ENCODE measurements at regions not wholly inside any gene's neighbourhood (a gene's known extent, or its start where the extent isn't known, plus 50 kb on each side); places are given as distances from the start of the nearest gene placed in this dataset.
"Not testable (repeated sequence)": the region's sequence is repeated elsewhere in the genome, so short reads cannot be mapped to it uniquely, and the experiment has no call there.

DNA sequence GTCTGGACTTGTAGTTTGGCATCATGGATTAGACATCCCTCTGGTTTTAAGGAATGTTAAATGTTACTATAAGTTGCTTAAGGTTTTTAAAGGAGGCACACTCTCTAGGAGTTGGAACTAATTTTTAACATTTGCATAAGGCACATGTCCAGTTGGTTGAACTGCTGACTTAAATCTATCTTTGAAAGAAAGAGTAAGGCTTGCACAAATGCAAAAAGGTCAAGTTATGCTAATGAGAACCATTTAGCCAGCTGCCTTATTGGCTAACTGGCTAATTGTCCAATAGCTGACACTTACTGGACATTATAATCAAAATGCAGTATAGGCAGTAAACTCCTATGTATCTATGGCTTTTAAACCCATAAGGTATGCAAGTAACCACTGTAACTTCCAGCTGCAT, 206.1 kb upstream of the TTC29 start:
- no peak for DNase-seq (ENCODE audit: low read depth in 1 of 2, low spot score in 1 of 2)

DNA sequence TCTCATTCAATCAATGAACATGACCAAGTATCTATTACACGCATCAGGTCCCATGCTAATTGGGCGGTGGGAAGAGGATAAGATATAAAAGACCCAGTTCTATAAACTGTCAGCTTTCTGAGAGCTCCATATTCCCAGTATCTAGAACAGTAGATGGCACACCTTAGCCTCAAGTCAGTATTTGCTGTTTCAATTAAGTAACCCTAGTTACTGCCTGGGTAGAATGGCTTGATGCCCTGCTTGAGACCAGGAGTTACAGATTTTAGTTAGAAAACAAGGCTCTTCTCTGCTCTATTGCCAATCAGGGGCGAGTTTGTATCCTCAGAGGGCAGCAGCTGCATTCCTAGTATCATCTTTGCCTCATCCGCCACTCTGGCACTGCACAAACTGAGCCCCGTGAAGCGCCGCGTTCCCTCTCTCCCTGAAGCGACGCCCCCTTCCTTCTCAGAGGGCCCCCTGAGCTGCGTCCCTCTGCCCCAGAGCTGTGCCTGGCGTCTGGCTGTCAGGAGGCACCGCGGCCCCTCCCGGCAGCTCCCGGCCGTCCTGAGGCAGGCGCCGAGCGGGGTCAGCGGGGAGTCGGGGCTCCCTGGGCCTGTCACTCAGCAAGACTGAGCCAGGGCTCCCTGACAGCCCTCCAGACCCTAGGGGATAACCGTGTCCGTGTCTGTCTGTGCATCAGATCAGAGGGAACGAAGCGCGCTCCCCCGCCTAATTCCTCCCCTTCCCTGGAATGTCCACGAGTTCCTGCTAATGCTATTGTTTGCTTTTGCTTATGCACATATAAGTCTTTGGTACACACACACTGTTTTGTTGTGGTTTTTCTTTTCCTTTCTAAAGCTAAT, 212.4 kb upstream of the TTC29 start:
- no peak for DNase-seq (ENCODE audit: low read depth in 1 of 2, low spot score in 1 of 2)

DNA sequence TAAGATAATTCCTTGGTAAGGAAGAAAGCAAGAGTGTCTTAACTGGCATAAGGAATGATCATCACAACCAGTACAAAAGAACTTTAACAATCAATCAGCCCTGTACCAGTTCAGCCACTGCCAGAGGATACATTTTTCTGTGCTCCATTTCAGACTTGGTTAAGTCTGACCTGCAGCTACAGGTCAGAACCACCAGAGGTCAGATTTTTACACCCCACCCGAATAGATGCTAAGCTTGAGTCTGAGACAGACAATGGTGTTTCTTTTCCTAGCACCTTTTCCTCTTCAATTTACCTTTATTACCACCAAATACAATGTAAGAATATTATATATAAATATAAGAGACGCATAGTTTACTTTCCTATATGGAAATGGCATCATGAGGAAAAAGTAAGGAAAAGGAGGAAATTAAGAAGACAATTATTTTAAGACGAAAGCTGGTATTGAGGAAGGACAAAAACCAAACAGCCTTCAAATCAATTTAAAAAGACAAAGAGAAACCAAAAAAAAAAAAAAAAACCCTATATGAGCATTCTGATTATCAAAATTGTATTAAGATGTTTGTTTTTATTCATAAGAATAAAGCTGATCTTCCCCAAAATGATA, 215.3 kb upstream of the TTC29 start:
- DNase-seq (ENCODE audit: low read depth in 1 of 2, low spot score in 1 of 2), result no peak

DNA sequence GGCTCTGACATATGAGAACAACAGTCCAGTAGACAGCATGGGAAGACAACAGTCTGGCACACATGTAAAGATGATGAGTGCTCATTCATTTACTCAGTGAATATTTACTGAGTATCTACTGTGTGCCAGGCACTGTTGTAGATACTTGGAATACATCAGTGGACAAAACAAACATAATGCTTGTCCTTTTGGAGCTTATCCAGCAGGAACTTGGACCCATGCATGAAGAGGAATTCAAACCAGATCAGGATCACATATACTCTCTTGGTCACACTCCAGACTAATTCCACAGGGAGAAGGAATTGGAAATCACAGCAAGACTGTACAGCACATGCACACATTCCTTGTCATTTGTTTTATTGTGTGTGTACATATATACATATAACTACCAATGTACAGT, 217.6 kb upstream of the TTC29 start:
- DNase-seq (ENCODE audit: low read depth in 1 of 2, low spot score in 1 of 2), result no peak

DNA sequence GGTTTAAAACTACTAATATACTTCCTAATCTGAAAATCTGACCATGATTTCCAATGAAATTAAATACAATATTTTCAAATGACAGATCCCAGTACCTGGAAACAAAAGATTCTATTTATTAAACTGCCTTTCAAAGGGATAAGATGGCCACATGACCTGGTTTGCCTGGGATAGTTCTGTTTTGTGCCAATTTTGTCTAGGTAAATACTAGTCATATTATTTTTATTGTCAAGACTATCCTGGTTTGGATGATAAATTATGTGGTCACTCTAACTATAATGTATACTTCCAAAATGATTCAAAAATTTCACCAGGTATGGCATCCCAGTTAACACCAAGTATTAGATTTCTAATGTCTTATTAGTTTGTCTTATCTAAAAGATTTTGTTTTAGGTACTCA, 222.5 kb upstream of the TTC29 start:
- DNase-seq (ENCODE audit: low read depth in 1 of 2, low spot score in 1 of 2), result not testable (repeated sequence)

DNA sequence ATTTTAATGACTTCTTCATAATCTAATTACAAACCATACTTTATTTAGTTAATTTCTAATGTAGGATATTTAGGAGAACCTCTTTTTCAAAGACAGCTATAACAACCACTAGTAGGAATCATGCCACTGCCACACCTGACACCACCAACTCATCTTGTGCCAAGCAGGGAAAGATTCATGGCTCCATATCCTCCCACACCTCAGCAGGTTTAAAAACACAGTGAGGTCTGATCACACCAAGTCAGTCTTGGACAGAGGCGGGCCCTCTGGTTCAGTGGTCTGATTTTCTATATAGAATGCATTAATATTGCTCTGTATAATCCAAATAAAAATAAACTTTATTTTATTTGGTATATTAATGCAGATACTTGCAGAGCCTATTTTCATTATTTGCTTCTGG, 227.7 kb upstream of the TTC29 start:
- no peak for DNase-seq (ENCODE audit: low read depth in 1 of 2, low spot score in 1 of 2)

DNA sequence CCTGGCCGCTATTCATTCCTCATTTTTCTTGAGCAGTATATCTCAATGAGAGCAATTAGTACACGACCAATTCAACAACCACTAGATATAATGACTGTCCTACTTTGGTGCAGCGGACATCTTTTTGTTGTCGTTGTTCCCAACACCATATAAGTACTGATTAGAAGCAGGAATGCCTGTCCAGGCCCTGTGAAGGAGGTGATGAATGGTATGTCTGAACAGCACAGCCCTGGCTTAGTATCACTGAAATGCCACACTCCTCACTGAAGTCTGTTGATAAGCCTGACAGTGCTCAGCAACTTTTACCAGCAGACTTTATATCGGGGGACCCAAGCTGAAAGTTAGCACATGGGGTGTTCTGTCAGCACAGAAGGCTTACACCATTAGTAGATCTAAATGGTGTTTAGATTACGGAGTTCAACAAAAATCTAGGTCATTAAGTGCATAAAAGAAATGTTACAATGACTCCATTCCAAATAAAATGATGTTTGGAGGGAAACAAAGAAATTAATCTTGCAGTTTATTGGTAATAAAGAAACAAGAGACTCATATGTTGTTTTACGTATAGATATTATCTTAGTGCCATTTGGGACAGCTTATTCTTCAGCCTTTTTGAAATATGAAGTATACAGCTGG, 228.3 kb upstream of the TTC29 start:
- DNase-seq (ENCODE audit: low read depth in 1 of 2, low spot score in 1 of 2), result no peak

DNA sequence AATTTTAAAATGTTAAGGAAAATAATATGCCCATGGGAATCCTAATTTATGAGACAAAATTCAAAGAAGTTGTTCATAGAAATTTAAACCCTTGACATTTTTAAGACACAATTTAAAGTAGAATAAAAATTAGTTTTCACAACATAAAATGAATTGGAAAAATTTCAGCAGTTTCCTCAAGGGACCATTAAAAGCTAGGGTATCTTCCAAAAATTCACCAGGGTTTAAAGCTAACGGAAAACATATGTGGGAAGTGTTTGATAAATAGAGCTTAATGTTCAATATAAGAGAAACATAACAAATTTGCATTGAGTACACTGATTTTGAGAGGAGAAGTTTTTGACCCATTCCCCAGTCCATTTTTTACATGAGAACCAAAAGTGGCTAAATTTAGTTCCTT, 228.9 kb upstream of the TTC29 start:
- no peak for DNase-seq (ENCODE audit: low read depth in 1 of 2, low spot score in 1 of 2)

DNA sequence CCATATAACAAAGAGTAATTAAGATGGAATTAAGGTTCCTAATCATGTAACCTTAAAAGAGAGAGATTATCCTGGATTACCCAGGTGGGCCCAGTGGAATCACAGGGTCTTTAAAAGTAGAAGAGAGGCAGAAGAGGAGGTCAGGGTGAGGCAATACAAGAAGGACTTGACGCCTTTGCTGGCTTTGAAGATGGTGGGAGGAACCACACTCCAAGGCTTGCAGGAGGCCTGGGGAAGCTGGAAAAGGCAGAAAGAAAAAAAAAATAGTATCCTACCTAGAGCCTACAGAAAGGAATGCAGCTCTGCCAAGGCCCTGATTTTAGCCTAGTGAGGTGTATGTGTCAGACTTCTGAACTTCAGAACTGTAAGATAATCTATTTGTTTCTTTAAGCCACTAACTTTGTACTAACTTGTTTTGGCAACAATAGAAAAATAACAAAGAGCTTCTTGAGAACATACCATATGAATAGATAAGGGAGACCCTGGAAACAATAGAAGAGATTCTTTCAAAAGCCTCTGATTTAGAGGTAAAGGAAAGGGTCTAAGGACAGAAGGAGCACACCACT, 229.9 kb upstream of the TTC29 start:
- no peak for DNase-seq (ENCODE audit: low read depth in 1 of 2, low spot score in 1 of 2)

DNA sequence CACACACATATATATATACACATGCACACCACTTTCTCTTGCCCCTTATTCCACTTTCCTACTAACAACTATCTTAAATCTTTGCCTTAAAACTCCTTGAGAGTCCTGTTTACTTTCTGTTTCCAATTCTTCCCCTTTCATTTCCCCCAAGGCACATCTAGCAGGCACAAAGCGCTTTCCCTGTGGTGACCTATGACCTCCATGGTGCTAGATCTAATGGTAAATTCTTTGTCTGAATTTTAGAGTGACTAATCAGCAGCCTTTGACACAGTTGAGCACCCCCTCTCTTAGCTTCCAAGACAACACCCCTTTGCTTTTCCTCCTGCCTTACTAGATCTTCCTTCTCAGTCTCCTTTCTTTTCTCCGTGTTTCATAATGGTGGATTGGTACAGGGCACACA, 236.4 kb upstream of the TTC29 start:
- no peak for DNase-seq (ENCODE audit: low read depth in 1 of 2, low spot score in 1 of 2)

DNA sequence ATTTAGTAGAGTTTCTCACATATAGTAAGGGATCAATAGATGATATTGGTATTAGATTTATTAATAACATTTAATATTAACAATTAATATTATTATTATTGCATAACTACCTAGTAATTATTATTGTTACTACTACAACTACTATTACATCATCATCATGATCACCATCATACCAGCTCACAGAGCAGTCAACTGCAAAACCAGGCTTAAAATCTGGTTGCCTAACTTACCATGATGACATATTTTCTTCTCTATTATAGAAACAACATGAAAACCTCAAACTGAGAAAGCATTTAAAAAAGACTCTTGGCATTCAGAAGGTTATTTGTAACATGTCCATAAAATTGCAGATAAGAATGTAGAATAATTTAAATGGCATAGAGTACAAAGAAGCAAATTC, 247.0 kb upstream of the TTC29 start:
- DNase-seq (ENCODE audit: low read depth in 1 of 2, low spot score in 1 of 2), result no peak

DNA sequence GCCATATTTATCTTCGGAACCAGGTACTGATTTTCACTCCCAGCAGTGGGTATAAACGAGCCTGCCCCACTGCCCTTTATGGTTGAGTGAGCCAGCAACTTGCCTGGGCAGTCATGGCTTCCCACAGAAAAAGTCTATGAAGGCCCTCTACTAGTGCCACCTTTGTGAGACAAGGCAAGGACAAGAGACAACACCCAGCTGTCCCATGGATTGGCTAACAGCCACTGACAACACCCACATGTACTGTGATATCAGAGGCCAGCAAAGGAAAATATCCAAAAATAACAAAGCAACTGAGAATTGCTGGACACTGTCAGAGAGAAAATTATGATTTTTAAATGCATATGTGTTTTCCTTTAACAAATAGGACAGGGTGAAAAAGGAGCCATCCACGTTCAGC, 248.4 kb upstream of the TTC29 start:
- no peak for DNase-seq (ENCODE audit: low read depth in 1 of 2, low spot score in 1 of 2)

DNA sequence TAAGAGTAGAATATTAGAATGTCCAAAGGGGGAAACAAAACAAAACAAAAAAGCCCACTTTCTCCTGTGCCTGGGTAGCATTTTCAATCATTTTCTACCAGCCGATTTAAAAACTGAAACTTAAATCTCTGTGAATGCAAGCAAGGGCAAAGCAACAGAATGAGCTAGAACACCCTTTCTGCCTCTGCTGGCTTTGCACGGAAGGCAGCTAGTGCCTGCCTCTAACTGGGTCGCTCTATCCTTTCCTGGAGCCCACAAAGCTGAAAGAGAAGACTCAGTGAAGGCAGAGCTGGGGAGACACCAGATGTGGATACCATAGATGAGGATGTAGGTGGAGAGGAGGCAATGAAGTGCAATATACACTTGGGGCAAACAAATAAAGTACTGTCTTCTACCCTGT, 248.9 kb upstream of the TTC29 start:
- DNase-seq (ENCODE audit: low read depth in 1 of 2, low spot score in 1 of 2), result no peak

DNA sequence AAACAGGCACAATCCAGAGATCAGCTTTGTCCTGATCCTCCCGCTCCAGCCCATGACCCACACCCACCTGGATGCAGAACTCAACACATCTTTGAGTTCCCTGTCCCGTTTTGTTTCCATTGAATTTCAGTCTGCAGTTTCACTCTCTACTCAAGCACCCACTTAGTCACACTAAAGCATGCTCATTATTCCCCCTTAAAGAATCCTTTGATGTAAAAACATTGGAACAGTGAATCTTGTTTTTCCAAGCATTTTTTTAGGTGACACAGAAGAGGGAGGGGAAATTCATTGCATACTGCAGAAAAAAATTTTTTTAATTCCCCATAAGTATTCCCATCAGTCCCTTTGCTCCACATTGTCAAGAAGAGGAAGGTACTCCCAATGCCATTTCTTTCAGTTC, 249.7 kb upstream of the TTC29 start:
- DNase-seq (ENCODE audit: low read depth in 1 of 2, low spot score in 1 of 2), result no peak

DNA sequence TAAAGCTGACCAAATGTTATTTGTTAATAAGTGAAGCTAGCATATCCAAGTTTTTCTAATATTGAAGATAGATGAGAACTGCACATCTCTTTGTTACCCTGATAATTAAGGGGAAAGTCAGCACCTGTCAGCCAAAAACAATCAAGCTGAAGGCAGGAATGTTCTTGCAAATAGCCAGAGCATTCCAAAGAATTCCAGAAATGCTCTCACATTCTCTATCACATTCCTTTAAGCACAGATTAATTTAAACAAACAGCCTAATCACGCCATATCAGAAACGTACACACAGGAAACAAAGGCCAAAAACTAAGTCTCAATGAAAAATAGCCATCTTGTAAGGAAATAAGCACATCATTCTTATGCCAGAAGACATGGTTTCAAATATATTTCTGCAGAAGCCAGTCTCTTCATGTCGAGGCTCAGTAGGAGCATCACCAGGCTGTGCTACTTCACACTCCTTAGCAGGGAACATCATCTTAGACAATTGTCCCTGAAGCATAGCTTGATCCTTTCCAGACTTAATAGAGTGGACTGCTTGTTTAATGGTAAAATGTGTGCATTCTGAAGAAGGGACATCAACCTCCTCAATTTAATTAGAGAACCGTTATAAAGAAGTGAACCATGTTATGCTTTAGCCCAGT, 252.9 kb upstream of the TTC29 start:
- DNase-seq (ENCODE audit: low read depth in 1 of 2, low spot score in 1 of 2), result no peak

DNA sequence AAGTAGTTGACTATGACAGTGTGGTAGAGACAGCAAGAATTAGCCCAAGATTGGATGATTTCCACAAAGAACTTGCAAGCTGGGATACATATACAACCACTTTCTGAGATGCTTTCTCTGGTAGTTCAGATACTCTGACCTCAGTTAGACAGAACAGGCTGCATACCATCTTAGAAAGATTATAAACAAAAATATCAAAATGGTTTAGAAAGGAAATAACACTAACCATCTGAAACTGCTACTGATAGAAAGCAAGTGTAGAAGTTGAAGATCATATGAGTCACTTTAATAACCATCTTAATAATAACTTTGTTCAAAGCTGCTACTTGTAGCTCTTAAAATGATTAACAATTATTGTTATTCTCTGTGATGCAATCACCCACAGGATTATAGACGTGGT, 255.4 kb upstream of the TTC29 start:
- no peak for DNase-seq (ENCODE audit: low read depth in 1 of 2, low spot score in 1 of 2)

DNA sequence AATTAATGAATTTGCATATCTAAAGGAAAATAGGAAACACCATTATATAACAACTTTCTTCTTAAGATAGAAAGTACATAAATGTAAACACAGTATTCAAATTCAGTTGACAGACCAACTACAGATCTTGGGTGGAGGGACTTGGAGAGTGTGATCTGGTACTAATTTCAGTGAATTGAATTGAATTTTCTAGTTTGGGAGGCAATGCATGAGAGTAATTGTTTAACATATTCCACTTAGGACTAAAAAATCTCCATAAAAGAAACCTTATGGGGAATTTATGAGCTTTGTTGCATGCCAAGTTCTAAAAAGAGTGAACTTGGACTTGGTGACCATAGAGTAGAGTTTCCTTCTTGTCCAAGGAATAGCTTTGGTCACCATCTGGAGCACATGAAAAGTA, 261.1 kb upstream of the TTC29 start:
- no peak for DNase-seq (ENCODE audit: low read depth in 1 of 2, low spot score in 1 of 2)

DNA sequence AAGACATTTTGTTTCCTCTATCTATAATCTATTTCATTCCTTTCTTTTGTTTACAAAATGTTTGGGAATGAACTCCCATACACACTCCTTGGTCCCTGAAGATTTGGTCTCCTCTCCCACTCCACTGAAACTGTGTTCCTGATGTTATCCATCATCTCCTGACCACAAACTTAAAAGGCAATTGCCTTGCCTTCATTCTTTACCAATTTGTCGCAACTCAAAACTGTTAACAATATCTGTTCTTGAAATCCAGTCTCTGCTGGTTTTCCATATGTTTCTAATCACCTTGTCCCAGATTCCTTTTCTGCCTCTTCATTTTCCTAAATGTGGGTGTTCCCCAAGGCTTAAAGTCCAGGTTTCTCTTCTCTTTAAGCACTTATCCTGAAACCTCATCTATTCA, 262.2 kb upstream of the TTC29 start:
- no peak for DNase-seq (ENCODE audit: low read depth in 1 of 2, low spot score in 1 of 2)

DNA sequence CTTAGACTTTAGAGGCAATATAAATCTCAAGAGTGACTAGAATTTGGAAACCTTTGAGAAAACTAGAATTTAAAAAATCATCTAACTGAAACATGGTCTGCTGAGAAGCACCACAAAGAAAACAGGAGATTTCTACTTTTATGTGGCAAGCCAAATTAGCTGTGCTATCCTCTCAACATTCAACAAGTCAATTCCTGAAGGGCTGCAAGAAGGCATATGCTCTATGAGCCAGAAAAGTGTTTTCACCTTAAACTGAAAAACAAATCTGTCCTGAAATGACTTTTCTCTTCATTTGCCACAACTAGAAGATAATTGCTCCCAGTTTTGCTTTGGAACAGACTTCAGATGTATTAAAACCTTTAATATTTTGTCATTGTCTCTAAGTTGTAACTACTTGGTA, 263.2 kb upstream of the EDNRA start:
- DNase-seq (ENCODE audit: low read depth in 1 of 2, low spot score in 1 of 2), result no peak

DNA sequence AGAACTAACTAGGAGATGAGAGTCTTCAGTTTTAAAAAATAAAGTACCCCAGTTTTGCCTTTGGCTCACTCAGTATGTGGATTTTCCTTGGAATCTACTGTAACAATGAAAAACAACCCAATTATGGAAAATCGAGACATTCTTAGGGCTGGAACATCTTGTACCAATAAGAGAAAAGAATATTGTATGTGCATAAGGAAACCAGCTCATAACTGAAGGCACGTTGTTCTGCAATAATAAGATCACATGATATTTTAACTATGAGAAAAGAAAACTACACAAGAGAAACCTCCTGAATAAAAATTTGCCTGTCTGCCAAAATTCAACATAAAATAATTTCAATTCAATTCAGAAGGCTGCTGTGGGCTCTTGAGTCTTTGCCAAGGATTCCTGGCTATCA, 261.8 kb upstream of the EDNRA start:
- DNase-seq (ENCODE audit: low read depth in 1 of 2, low spot score in 1 of 2), result no peak

DNA sequence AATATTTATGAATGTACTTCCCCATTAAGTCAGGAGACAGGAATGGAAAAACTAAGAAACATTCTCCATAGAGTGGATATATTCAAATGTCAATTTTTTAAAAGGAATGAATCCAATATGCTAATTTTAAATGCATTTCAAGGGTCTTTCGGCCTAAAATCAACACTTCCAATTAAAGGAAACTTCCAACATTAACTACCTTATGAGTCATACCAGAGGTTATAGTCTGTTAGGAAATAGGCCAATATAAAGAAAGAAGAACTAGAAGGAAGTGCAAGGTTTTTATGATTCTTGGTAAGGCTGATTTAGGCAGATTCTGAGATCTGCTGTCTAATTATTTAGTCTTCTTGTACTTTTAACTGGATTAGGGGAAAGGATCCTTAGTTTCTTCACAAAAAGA, 260.1 kb upstream of the EDNRA start:
- DNase-seq (ENCODE audit: low read depth in 1 of 2, low spot score in 1 of 2), result no peak

DNA sequence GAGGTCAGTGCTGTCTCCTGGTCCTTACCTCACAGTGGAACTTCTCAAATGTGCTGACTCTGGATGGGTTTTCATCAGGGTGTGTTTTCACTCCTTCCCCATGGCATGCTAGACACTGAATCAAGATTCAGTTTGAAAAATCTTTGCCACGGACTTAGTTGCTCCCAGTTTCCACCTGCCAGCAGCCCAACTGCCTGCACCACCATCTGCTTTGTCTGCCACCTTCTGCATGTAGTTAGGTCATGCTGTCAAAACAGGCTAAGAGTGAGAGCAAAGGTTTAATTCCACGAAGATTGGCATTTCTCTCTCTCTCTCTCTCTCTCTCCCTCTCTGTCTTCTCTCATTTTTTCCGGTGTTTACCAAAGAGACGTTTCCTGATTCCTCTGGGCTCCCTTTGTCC, 258.0 kb upstream of the EDNRA start:
- DNase-seq (ENCODE audit: low read depth in 1 of 2, low spot score in 1 of 2), result no peak
